ENCODE measurements at regions not wholly inside any gene's neighbourhood (a gene's known extent, or its start where the extent isn't known, plus 50 kb on each side); places are given as distances from the start of the nearest gene placed in this dataset.

DNA sequence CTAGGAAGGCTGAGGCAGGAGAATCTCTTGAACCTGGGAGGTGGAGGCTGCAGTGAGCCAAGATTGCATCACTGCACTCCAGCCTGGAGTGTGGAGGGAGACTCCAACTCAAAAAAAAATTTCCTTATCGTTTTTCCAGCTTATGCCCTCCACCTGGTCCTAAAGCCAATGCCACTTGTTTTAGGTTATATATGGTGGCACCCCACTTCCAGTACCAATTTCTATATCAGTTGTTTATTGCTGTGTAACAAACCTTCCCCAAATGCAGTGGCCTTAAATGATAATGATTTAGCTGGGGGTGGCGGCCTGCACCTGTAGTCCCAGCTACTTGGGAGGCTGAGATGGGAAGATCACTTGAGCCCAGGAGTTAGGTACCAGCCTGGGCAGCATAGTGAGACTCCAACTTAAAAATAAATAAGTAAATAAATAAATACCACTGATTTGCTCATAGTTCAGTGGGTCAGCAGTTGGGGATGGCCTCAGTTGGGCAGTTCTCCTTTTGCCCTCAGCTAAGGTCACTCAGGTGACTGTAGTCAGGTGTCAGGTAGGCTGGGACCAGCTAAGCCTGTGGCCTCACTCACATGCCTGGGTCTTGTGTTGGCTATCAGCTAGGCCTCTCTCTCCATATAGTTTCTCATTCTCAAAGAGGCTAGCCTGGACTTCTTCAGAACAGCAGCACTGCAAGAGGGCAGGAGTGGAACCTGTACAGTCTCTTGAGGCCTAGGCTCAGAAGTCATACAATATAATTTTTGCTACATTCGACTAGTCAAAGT lies 113.7 kb upstream of the GATA6 start:
- TF ChIP-seq POLR2AphosphoS5 (IDR thresholded peaks at IDR 0.05; ENCODE audit: low read depth), result no peak
- TF ChIP-seq, protein P1, sequence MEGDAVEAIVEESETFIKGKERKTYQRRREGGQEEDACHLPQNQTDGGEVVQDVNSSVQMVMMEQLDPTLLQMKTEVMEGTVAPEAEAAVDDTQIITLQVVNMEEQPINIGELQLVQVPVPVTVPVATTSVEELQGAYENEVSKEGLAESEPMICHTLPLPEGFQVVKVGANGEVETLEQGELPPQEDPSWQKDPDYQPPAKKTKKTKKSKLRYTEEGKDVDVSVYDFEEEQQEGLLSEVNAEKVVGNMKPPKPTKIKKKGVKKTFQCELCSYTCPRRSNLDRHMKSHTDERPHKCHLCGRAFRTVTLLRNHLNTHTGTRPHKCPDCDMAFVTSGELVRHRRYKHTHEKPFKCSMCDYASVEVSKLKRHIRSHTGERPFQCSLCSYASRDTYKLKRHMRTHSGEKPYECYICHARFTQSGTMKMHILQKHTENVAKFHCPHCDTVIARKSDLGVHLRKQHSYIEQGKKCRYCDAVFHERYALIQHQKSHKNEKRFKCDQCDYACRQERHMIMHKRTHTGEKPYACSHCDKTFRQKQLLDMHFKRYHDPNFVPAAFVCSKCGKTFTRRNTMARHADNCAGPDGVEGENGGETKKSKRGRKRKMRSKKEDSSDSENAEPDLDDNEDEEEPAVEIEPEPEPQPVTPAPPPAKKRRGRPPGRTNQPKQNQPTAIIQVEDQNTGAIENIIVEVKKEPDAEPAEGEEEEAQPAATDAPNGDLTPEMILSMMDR (IDR thresholded peaks at IDR 0.05; ENCODE audit: insufficient read depth, low read length), result no peak

All from HL-60 (cell line).